ENCODE measurements at regions not wholly inside any gene's neighbourhood (a gene's known extent, or its start where the extent isn't known, plus 50 kb on each side); places are given as distances from the start of the nearest gene placed in this dataset.
"Not testable (repeated sequence)": the region's sequence is repeated elsewhere in the genome, so short reads cannot be mapped to it uniquely, and the experiment has no call there.

GRCh38 chr4:4046686-4047085 is 180.0 kb downstream of the OTOP1 start:
- TF ChIP-seq CTCF, POLR2A (IDR thresholded peaks at IDR 0.05): not testable (repeated sequence)
